Fibroblast of the aortic adventitia (primary cell): ENCODE measurements at regions not wholly inside any gene's neighbourhood (a gene's known extent, or its start where the extent isn't known, plus 50 kb on each side); places are given as distances from the start of the nearest gene placed in this dataset.

ENCODE experiments used
- DNase-seq: peaks from one replicate; pipeline ENCODE4 v3.0.0-alpha.2; 2010; ENCODE audit warnings: low read depth
- H3K4me3 ChIP-seq: 2 replicates; pipeline ENCODE4 v1.5.1; 2011; ENCODE audit warnings: low read depth, mild to moderate bottlenecking, control low read depth, low read length, moderate library complexity
- CTCF ChIP-seq: IDR thresholded peaks from 2 replicates; pipeline ENCODE4 v1.5.1; 2011; ENCODE audit warnings: mild to moderate bottlenecking, low read length, control low read depth, inconsistent platforms; ENCODE audit not compliant: insufficient read depth

GRCh38 chr17:72346306-72346705, 225.5 kb downstream of the SOX9 start:
- H3K4me3 ChIP-seq = no peak overlapping the region
- no peak for TF ChIP-seq CTCF
- DNase-seq = no peak

GRCh38 chr17:72349011-72349410, 228.2 kb downstream of the SOX9 start:
- no peak overlapping the region for H3K4me3 ChIP-seq
- no peak for DNase-seq
- TF ChIP-seq CTCF = no peak

GRCh38 chr17:72349491-72349995, 228.7 kb downstream of the SOX9 start:
- H3K4me3 ChIP-seq = no peak overlapping the region
- TF ChIP-seq CTCF = no peak
- DNase-seq = no peak

- no peak for DNase-seq
- no peak overlapping the region for H3K4me3 ChIP-seq
- TF ChIP-seq CTCF = no peak
Measured at GRCh38 chr17:72350073-72350472, 229.3 kb downstream of the SOX9 start.

GRCh38 chr17:72351365-72351764, 230.5 kb downstream of the SOX9 start:
- H3K4me3 ChIP-seq = no peak overlapping the region
- no peak for TF ChIP-seq CTCF
- no peak for DNase-seq

- no peak for DNase-seq
- TF ChIP-seq CTCF = no peak
Measured at GRCh38 chr17:72351884-72352346, 231.1 kb downstream of the SOX9 start.

GRCh38 chr17:72353502-72353901, 232.7 kb downstream of the SOX9 start:
- H3K4me3 ChIP-seq = no peak overlapping the region
- no peak for DNase-seq
- no peak for TF ChIP-seq CTCF

More at GRCh38 chr17:72351884-72352346, 231.1 kb downstream of the SOX9 start:
- no peak overlapping the region for H3K4me3 ChIP-seq
